ENCODE measurements at regions not wholly inside any gene's neighbourhood (a gene's known extent, or its start where the extent isn't known, plus 50 kb on each side); places are given as distances from the start of the nearest gene placed in this dataset.

- no peak for DNase-seq (ENCODE audit: low spot score)
- Histone ChIP-seq H3K4me3 (no peak overlapping the region), H3K36me3 (no peaks in the 10 kb centered on the region), H3K4me1 (replicated peaks) (no peaks in the 10 kb centered on the region), H3K9me3 (no peaks in the 10 kb centered on the region), H3K27me3 (replicated peaks; ENCODE audit: insufficient read depth) (no peaks in the 10 kb centered on the region), H3K27ac (no peak overlapping the region)
- no peak for TF ChIP-seq CTCF (IDR thresholded peaks at IDR 0.05)
- intact Hi-C loops (cut with DNase I), result no loop called here
- 81% methylated on average over 2 of the region's 2 CpGs for WGBS
These were observed 257.0 kb upstream of the LYPLAL1 start for GRCh38 chr1:218916720-218917119.

- H3K4me1 ChIP-seq (replicated peaks), result no peaks in the 10 kb centered on the region
- no peaks in the 10 kb centered on the region for H3K36me3 ChIP-seq
- no peak for TF ChIP-seq CTCF (IDR thresholded peaks at IDR 0.05)
- TF ChIP-seq POLR2A (IDR thresholded peaks at IDR 0.05), result no peak
- TF ChIP-seq POLR2AphosphoS5 (IDR thresholded peaks at IDR 0.05), result no peak
- 69% methylated on average over 1 of the region's 1 CpG for WGBS
- H3K9me3 ChIP-seq, result no peaks in the 10 kb centered on the region
- DNase-seq (ENCODE audit: low spot score), result no peak
- H3K27ac ChIP-seq, result no peak overlapping the region
- H3K4me3 ChIP-seq, result no peak overlapping the region
- intact Hi-C loops (cut with DNase I), result no loop called here
- no peaks in the 10 kb centered on the region for H3K27me3 ChIP-seq (replicated peaks; ENCODE audit: insufficient read depth)
These were observed 256.0 kb upstream of the LYPLAL1 start for GRCh38 chr1:218917656-218918055.

- intact Hi-C loops (cut with DNase I), result no loop called here
- Histone ChIP-seq H3K27ac (no peak overlapping the region), H3K4me3 (no peak overlapping the region), H3K4me1 (replicated peaks) (no peaks in the 10 kb centered on the region), H3K9me3 (no peaks in the 10 kb centered on the region), H3K27me3 (replicated peaks; ENCODE audit: insufficient read depth) (no peaks in the 10 kb centered on the region), H3K36me3 (no peaks in the 10 kb centered on the region)
- DNase-seq (ENCODE audit: low spot score), result no peak
- TF ChIP-seq POLR2AphosphoS5 (IDR thresholded peaks at IDR 0.05) (no peak), POLR2A (IDR thresholded peaks at IDR 0.05) (no peak), CTCF (IDR thresholded peaks at IDR 0.05) (no peak)
- WGBS, result 73% methylated on average over 2 of the region's 2 CpGs
These were observed 247.9 kb upstream of the LYPLAL1 start for GRCh38 chr1:218925777-218926176.

- H3K36me3 ChIP-seq, result no peaks in the 10 kb centered on the region
- H3K4me1 ChIP-seq (replicated peaks), result no peaks in the 10 kb centered on the region
- no peak for DNase-seq (ENCODE audit: low spot score)
- WGBS, result 95% methylated on average over 2 of the region's 2 CpGs
- no peaks in the 10 kb centered on the region for H3K27me3 ChIP-seq (replicated peaks; ENCODE audit: insufficient read depth)
- intact Hi-C loops (cut with DNase I), result no loop called here
- no peaks in the 10 kb centered on the region for H3K9me3 ChIP-seq
- no peak overlapping the region for H3K27ac ChIP-seq
- H3K4me3 ChIP-seq, result no peak overlapping the region
- TF ChIP-seq CTCF (IDR thresholded peaks at IDR 0.05) (no peak), POLR2AphosphoS5 (IDR thresholded peaks at IDR 0.05) (no peak), POLR2A (IDR thresholded peaks at IDR 0.05) (no peak)
These were observed 247.0 kb upstream of the LYPLAL1 start for GRCh38 chr1:218926631-218927030.

- Histone ChIP-seq H3K4me3 (no peak overlapping the region), H3K36me3 (no peaks in the 10 kb centered on the region), H3K27ac (no peak overlapping the region), H3K4me1 (replicated peaks) (no peaks in the 10 kb centered on the region), H3K27me3 (replicated peaks; ENCODE audit: insufficient read depth) (no peaks in the 10 kb centered on the region), H3K9me3 (no peaks in the 10 kb centered on the region)
- intact Hi-C loops (cut with DNase I), result no loop called here
- TF ChIP-seq POLR2A (IDR thresholded peaks at IDR 0.05) (no peak), CTCF (IDR thresholded peaks at IDR 0.05) (no peak), POLR2AphosphoS5 (IDR thresholded peaks at IDR 0.05) (no peak)
- 90% methylated on average over 3 of the region's 3 CpGs for WGBS
- no peak for DNase-seq (ENCODE audit: low spot score)
These were observed 243.7 kb upstream of the LYPLAL1 start for GRCh38 chr1:218930000-218930399.
